GM12892 (cell line): ENCODE measurements at regions not wholly inside any gene's neighbourhood (a gene's known extent, or its start where the extent isn't known, plus 50 kb on each side); places are given as distances from the start of the nearest gene placed in this dataset.

ENCODE experiments used
- POLR2A ChIP-seq: IDR thresholded peaks from 2 replicates; pipeline ENCODE4 v1.6.1; 2011; ENCODE audit warnings: low read depth, low read length, control low read depth
- POLR2AphosphoS5 ChIP-seq: IDR thresholded peaks from 2 replicates; pipeline ENCODE4 v1.6.1; 2011; ENCODE audit warnings: low read depth, low read length, control low read depth
- TAF1 ChIP-seq: IDR thresholded peaks from 2 replicates; pipeline ENCODE4 v1.6.1; 2011; ENCODE audit warnings: low read depth, mild to moderate bottlenecking, control low read depth, low read length, borderline replicate concordance

GRCh38 chr1:73761559-73761958 lies 436.4 kb downstream of the LRRIQ3 start:
- no peak for TF ChIP-seq POLR2A
- no peak for TF ChIP-seq POLR2AphosphoS5
- no peak for TF ChIP-seq TAF1
